Left ventricle myocardium inferior (tissue), 1 donor: ENCODE measurements at regions not wholly inside any gene's neighbourhood (a gene's known extent, or its start where the extent isn't known, plus 50 kb on each side); places are given as distances from the start of the nearest gene placed in this dataset.

ENCODE experiments used
- DNase-seq: peaks from one replicate; pipeline ENCODE4 v3.0.0-alpha.2; 2020
- H3K27ac ChIP-seq: fragments of 200-600 bp; replicated peaks from 2 replicates; pipeline ENCODE4 v1.8.0; 2021
- H3K27me3 ChIP-seq: fragments of 200-600 bp; 2 replicates; pipeline ENCODE4 v1.8.0; 2021; ENCODE audit warnings: low read depth
- H3K36me3 ChIP-seq: fragments of 200-600 bp; 2 replicates; pipeline ENCODE4 v1.8.0; 2021
- H3K4me1 ChIP-seq: fragments of 200-600 bp; 2 replicates; pipeline ENCODE4 v1.8.0; 2021
- H3K4me3 ChIP-seq: fragments of 200-600 bp; 2 replicates; pipeline ENCODE4 v1.8.0; 2021; ENCODE audit warnings: mild to moderate bottlenecking, moderate library complexity
- H3K9me3 ChIP-seq: fragments of 200-600 bp; replicated peaks from 2 replicates; pipeline ENCODE4 v1.8.0; 2021
- CTCF ChIP-seq: fragments of 200-600 bp; IDR thresholded peaks from 2 replicates; pipeline ENCODE4 v1.8.0; 2021; ENCODE audit warnings: antibody characterized with exemption, mild to moderate bottlenecking, borderline replicate concordance
- intact Hi-C: fragments of 100-400 bp; cut with micrococcal nuclease; formaldehyde crosslinking; loops from one replicate; pipeline ENCODE4 v1.11.0; 2022
- donor health status: DM: no; HTN: yes; CAD: no; lungs with severe emphysema.

- intact Hi-C loops, result no loop called here
- H3K27ac ChIP-seq, result no peak overlapping the region
- H3K27me3 ChIP-seq, result no peaks in the 10 kb centered on the region
- TF ChIP-seq CTCF, result peak; percentile 36
- no peak for DNase-seq
- H3K4me1 ChIP-seq, result no peaks in the 10 kb centered on the region
- H3K4me3 ChIP-seq, result no peak overlapping the region
- H3K9me3 ChIP-seq, result no peaks in the 10 kb centered on the region
- no peaks in the 10 kb centered on the region for H3K36me3 ChIP-seq
Observed at GRCh38 chr7:80047856-80048459, 86.7 kb upstream of the GNAI1 start.

- H3K36me3 ChIP-seq, result no peaks in the 10 kb centered on the region
- intact Hi-C loops, result no loop called here
- DNase-seq, result no peak
- no peak overlapping the region for H3K27ac ChIP-seq
- no peaks in the 10 kb centered on the region for H3K27me3 ChIP-seq
- no peak for TF ChIP-seq CTCF
- H3K4me3 ChIP-seq, result no peak overlapping the region
- no peaks in the 10 kb centered on the region for H3K9me3 ChIP-seq
- H3K4me1 ChIP-seq, result no peaks in the 10 kb centered on the region
Observed at GRCh38 chr7:80047032-80047431, 87.6 kb upstream of the GNAI1 start.

- H3K4me1 ChIP-seq, result no peaks in the 10 kb centered on the region
- H3K4me3 ChIP-seq, result no peak overlapping the region
- intact Hi-C loops, result no loop called here
- no peaks in the 10 kb centered on the region for H3K27me3 ChIP-seq
- H3K27ac ChIP-seq, result no peak overlapping the region
- no peaks in the 10 kb centered on the region for H3K36me3 ChIP-seq
- no peak for DNase-seq
- H3K9me3 ChIP-seq, result no peaks in the 10 kb centered on the region
- TF ChIP-seq CTCF, result no peak
Observed at GRCh38 chr7:80044796-80045195, 89.8 kb upstream of the GNAI1 start.

GRCh38 chr7:80040752-80041151 is 93.9 kb upstream of the GNAI1 start:
- no peaks in the 10 kb centered on the region for H3K9me3 ChIP-seq
- no peak overlapping the region for H3K4me3 ChIP-seq
- TF ChIP-seq CTCF, result no peak
- no peak for DNase-seq
- no peaks in the 10 kb centered on the region for H3K27me3 ChIP-seq
- H3K27ac ChIP-seq, result no peak overlapping the region
- intact Hi-C loops, result no loop called here
- no peaks in the 10 kb centered on the region for H3K36me3 ChIP-seq
- H3K4me1 ChIP-seq, result no peaks in the 10 kb centered on the region

- no peaks in the 10 kb centered on the region for H3K4me1 ChIP-seq
- TF ChIP-seq CTCF, result no peak
- no peak for DNase-seq
- H3K36me3 ChIP-seq, result no peaks in the 10 kb centered on the region
- H3K9me3 ChIP-seq, result no peaks in the 10 kb centered on the region
- intact Hi-C loops, result no loop called here
- H3K27me3 ChIP-seq, result no peaks in the 10 kb centered on the region
- no peak overlapping the region for H3K4me3 ChIP-seq
- no peak overlapping the region for H3K27ac ChIP-seq
Observed at GRCh38 chr7:80040335-80040734, 94.3 kb upstream of the GNAI1 start.
